Fibroblast of lung (primary cell): ENCODE measurements at regions not wholly inside any gene's neighbourhood (a gene's known extent, or its start where the extent isn't known, plus 50 kb on each side); places are given as distances from the start of the nearest gene placed in this dataset.

Experiments
- EZH2 ChIP-seq: IDR thresholded peaks from 2 replicates; pipeline ENCODE4 v1.5.1; 2012; ENCODE audit warnings: low read length, control low read depth, mild to moderate bottlenecking; ENCODE audit errors: missing control alignments
- TF ChIP-seq, protein P1 (sequence below), 2 donors: IDR thresholded peaks in 1 of 2; conservative IDR thresholded peaks in 1 of 2; 1 replicate in 1 of 2; 2 replicates in 1 of 2; pipeline ENCODE4 v1.5.1; 2011 to 2012; ENCODE audit warnings: low read length in 2 of 2, control low read depth in 1 of 2, inconsistent platforms in 1 of 2, low read depth in 1 of 2, mild to moderate bottlenecking in 1 of 2

GRCh38 chr10:129133856-129134255, 333.2 kb upstream of the MGMT start:
- TF ChIP-seq, protein P1, sequence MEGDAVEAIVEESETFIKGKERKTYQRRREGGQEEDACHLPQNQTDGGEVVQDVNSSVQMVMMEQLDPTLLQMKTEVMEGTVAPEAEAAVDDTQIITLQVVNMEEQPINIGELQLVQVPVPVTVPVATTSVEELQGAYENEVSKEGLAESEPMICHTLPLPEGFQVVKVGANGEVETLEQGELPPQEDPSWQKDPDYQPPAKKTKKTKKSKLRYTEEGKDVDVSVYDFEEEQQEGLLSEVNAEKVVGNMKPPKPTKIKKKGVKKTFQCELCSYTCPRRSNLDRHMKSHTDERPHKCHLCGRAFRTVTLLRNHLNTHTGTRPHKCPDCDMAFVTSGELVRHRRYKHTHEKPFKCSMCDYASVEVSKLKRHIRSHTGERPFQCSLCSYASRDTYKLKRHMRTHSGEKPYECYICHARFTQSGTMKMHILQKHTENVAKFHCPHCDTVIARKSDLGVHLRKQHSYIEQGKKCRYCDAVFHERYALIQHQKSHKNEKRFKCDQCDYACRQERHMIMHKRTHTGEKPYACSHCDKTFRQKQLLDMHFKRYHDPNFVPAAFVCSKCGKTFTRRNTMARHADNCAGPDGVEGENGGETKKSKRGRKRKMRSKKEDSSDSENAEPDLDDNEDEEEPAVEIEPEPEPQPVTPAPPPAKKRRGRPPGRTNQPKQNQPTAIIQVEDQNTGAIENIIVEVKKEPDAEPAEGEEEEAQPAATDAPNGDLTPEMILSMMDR (conservative IDR thresholded peaks at IDR 0.05 in 1 of 2, IDR thresholded peaks at IDR 0.05 in 1 of 2; ENCODE audit: low read depth in 1 of 2, low read length in 2 of 2) = no peak
- TF ChIP-seq EZH2 = no peak
